MM.1S (cell line): ENCODE measurements at regions not wholly inside any gene's neighbourhood (a gene's known extent, or its start where the extent isn't known, plus 50 kb on each side); places are given as distances from the start of the nearest gene placed in this dataset.

Experiments
- CTCF ChIP-seq: fragments of 300-600 bp; sonication (generic); IDR thresholded peaks from 2 replicates; pipeline ENCODE4 v1.5.1; 2016; ENCODE audit warnings: antibody characterized with exemption, low read length, mixed read lengths
- EZH2phosphoT487 ChIP-seq: fragments of 300-600 bp; sonication (generic); IDR thresholded peaks from 2 replicates; pipeline ENCODE4 v1.6.1; 2018; ENCODE audit warnings: antibody characterized with exemption, low read length

- TF ChIP-seq CTCF (no peak), EZH2phosphoT487 (no peak)
These were observed 383.9 kb upstream of the TMCO5A start for GRCh38 chr15:37550360-37551024.
